NCI-H2227 treated with DMSO at 0.1 percent for 48 hours (cell line): ENCODE measurements at regions not wholly inside any gene's neighbourhood (a gene's known extent, or its start where the extent isn't known, plus 50 kb on each side); places are given as distances from the start of the nearest gene placed in this dataset.

Experiments
- DNase-seq: peaks from one replicate; lab custom pipeline; 2025; lab: John Stamatoyannopoulos, UW

- no peak for DNase-seq
Measured at GRCh38 chr13:29903543-29903942, 53.1 kb upstream of the UBL3 start.

- DNase-seq, result no peak
Measured at GRCh38 chr13:29902632-29903305, 52.4 kb upstream of the UBL3 start.

GRCh38 chr13:29901710-29902631 is 51.6 kb upstream of the UBL3 start:
- peak; percentile 39 for DNase-seq
